Urinary bladder (tissue), 3 donors: ENCODE measurements at regions not wholly inside any gene's neighbourhood (a gene's known extent, or its start where the extent isn't known, plus 50 kb on each side); places are given as distances from the start of the nearest gene placed in this dataset.
A peak's percentile ranks its signal among the peaks of the same experiment; 100 is the strongest.

Experiments
- DNase-seq: peaks from one replicate; pipeline ENCODE4 v3.0.0-alpha.2; 2015; ENCODE audit errors: extremely low spot score
- H3K27ac ChIP-seq: one replicate; pipeline ENCODE4 v1.5.1; 2013; ENCODE audit warnings: low read depth, mild to moderate bottlenecking, moderate library complexity
- H3K36me3 ChIP-seq: one replicate; pipeline ENCODE4 v1.6.1; 2013; ENCODE audit warnings: mild to moderate bottlenecking, moderate library complexity; ENCODE audit not compliant: insufficient read depth
- H3K4me1 ChIP-seq: one replicate; pipeline ENCODE4 v1.6.1; 2013; ENCODE audit warnings: mild to moderate bottlenecking, moderate library complexity; ENCODE audit not compliant: insufficient read depth
- H3K4me3 ChIP-seq: one replicate; pipeline ENCODE4 v1.5.1; 2013; ENCODE audit warnings: low read depth, low read length
- WGBS: extraction: QIAGEN DNeasy Blood & Tissue Kit; methylation state at CpG from one replicate; pipeline ENCODE4 v1.1.7; 2013; 5-methylcytosine and 5-hydroxymethylcytosine counted together
- donor health status: healthy with polysubstance abuse.
- donor health status: healthy.

- WGBS = 87% methylated on average over 6 of the region's 6 CpGs
Observed at GRCh38 chr9:38232895-38233294, 159.6 kb upstream of the ALDH1B1 start.

GRCh38 chr9:38229504-38230155 lies 160.6 kb upstream of the SHB start:
- WGBS = 85% methylated on average over 13 of the region's 13 CpGs
- Histone ChIP-seq H3K4me1 (no peaks in the 10 kb centered on the region), H3K36me3 (no peaks in the 10 kb centered on the region), H3K27ac (no peak overlapping the region), H3K4me3 (no peak overlapping the region)
- DNase-seq = no peak

More at GRCh38 chr9:38232895-38233294, 159.6 kb upstream of the ALDH1B1 start:
- Histone ChIP-seq H3K4me1 (no peaks in the 10 kb centered on the region), H3K4me3 (no peak overlapping the region), H3K27ac (no peak overlapping the region), H3K36me3 (no peaks in the 10 kb centered on the region)
- DNase-seq = no peak

GRCh38 chr9:38229104-38229500 lies 160.1 kb upstream of the SHB start:
- Histone ChIP-seq H3K27ac (no peak overlapping the region), H3K36me3 (no peaks in the 10 kb centered on the region), H3K4me3 (no peak overlapping the region), H3K4me1 (no peaks in the 10 kb centered on the region)
- WGBS = 77% methylated on average over 5 of the region's 5 CpGs
- no peak for DNase-seq

- 51% methylated on average over 13 of the region's 13 CpGs for WGBS
- DNase-seq = no peak
- H3K27ac ChIP-seq = no peak overlapping the region
- H3K4me1 ChIP-seq = no peaks in the 10 kb centered on the region
- H3K4me3 ChIP-seq = no peak overlapping the region
- H3K36me3 ChIP-seq = no peaks in the 10 kb centered on the region
Observed at GRCh38 chr9:38228331-38229103, 159.5 kb upstream of the SHB start.

GRCh38 chr9:38227656-38228055 lies 158.6 kb upstream of the SHB start:
- Histone ChIP-seq H3K36me3 (no peaks in the 10 kb centered on the region), H3K27ac (no peak overlapping the region), H3K4me1 (no peaks in the 10 kb centered on the region), H3K4me3 (no peak overlapping the region)
- DNase-seq = no peak
- WGBS = 54% methylated on average over 10 of the region's 10 CpGs

- peak; percentile 57 for DNase-seq
- Histone ChIP-seq H3K4me3 (no peak overlapping the region), H3K4me1 (no peaks in the 10 kb centered on the region), H3K27ac (no peak overlapping the region), H3K36me3 (no peaks in the 10 kb centered on the region)
- WGBS = 4% methylated on average over 12 of the region's 12 CpGs
Observed at GRCh38 chr9:38227061-38227540, 158.1 kb upstream of the SHB start.

GRCh38 chr9:38226491-38226951 lies 157.5 kb upstream of the SHB start:
- no peak for DNase-seq
- Histone ChIP-seq H3K4me1 (no peaks in the 10 kb centered on the region), H3K4me3 (no peak overlapping the region), H3K27ac (no peak overlapping the region), H3K36me3 (no peaks in the 10 kb centered on the region)
- 13% methylated on average over 11 of the region's 11 CpGs for WGBS

GRCh38 chr9:38224941-38225340 lies 155.9 kb upstream of the SHB start:
- H3K4me1 ChIP-seq = no peaks in the 10 kb centered on the region
- no peak for DNase-seq
- WGBS = 95% methylated on average over 6 of the region's 6 CpGs
- H3K36me3 ChIP-seq = no peaks in the 10 kb centered on the region
- no peak overlapping the region for H3K27ac ChIP-seq
- H3K4me3 ChIP-seq = no peak overlapping the region

- Histone ChIP-seq H3K27ac (no peak overlapping the region), H3K4me3 (no peak overlapping the region)
- WGBS = 88% methylated on average over 1 of the region's 1 CpG
Observed at GRCh38 chr9:38216572-38216971, 147.5 kb upstream of the SHB start.

GRCh38 chr9:38215465-38215864 lies 146.4 kb upstream of the SHB start:
- H3K36me3 ChIP-seq = no peaks in the 10 kb centered on the region
- H3K4me3 ChIP-seq = no peak overlapping the region
- H3K4me1 ChIP-seq = no peaks in the 10 kb centered on the region
- DNase-seq = no peak
- WGBS = 37% methylated on average over 3 of the region's 3 CpGs
- H3K27ac ChIP-seq = no peak overlapping the region

More at GRCh38 chr9:38216572-38216971, 147.5 kb upstream of the SHB start:
- Histone ChIP-seq H3K36me3 (no peaks in the 10 kb centered on the region), H3K4me1 (no peaks in the 10 kb centered on the region)
- DNase-seq = no peak

GRCh38 chr9:38214432-38214831 lies 145.4 kb upstream of the SHB start:
- Histone ChIP-seq H3K36me3 (no peaks in the 10 kb centered on the region), H3K27ac (no peak overlapping the region), H3K4me3 (no peak overlapping the region), H3K4me1 (no peaks in the 10 kb centered on the region)
- WGBS = 64% methylated on average over 2 of the region's 2 CpGs
- no peak for DNase-seq

GRCh38 chr9:38213631-38214299 lies 144.7 kb upstream of the SHB start:
- H3K36me3 ChIP-seq = no peaks in the 10 kb centered on the region
- no peak overlapping the region for H3K27ac ChIP-seq
- H3K4me1 ChIP-seq = no peaks in the 10 kb centered on the region
- no peak overlapping the region for H3K4me3 ChIP-seq
- DNase-seq = no peak
- WGBS = 58% methylated on average over 2 of the region's 2 CpGs

- H3K27ac ChIP-seq = no peak overlapping the region
- WGBS = 42% methylated on average over 4 of the region's 4 CpGs
- H3K4me3 ChIP-seq = no peak overlapping the region
- no peak for DNase-seq
- no peaks in the 10 kb centered on the region for H3K36me3 ChIP-seq
- H3K4me1 ChIP-seq = no peaks in the 10 kb centered on the region
Observed at GRCh38 chr9:38212016-38212415, 143.0 kb upstream of the SHB start.

- WGBS = 98% methylated on average over 1 of the region's 1 CpG
- no peak for DNase-seq
- Histone ChIP-seq H3K36me3 (no peaks in the 10 kb centered on the region), H3K27ac (no peak overlapping the region), H3K4me3 (no peak overlapping the region), H3K4me1 (no peaks in the 10 kb centered on the region)
Observed at GRCh38 chr9:38211002-38211401, 142.0 kb upstream of the SHB start.
